Mesenchymal stem cell (in vitro differentiated cells and primary cell): ENCODE measurements at regions not wholly inside any gene's neighbourhood (a gene's known extent, or its start where the extent isn't known, plus 50 kb on each side); places are given as distances from the start of the nearest gene placed in this dataset.

ENCODE experiments used
- DNase-seq: peaks from one replicate; pipeline ENCODE4 v3.0.0-alpha.2; 2013
- H2AFZ ChIP-seq: one replicate; pipeline ENCODE4 v1.6.1; 2013; ENCODE audit warnings: low read depth, mild to moderate bottlenecking, control low read depth, inconsistent platforms, low read length, moderate library complexity
- H2AK5ac ChIP-seq: 2 replicates; pipeline ENCODE4 v1.6.1; 2013; ENCODE audit warnings: low read length, moderate library complexity, mild to moderate bottlenecking, inconsistent platforms; ENCODE audit not compliant: severe bottlenecking
- H2BK120ac ChIP-seq: one replicate; pipeline ENCODE4 v1.6.1; 2013; ENCODE audit warnings: low read depth, mild to moderate bottlenecking, inconsistent platforms, low read length, moderate library complexity
- H2BK12ac ChIP-seq, 2 experiments: one replicate each; pipeline ENCODE4 v1.6.1; 2013; ENCODE audit warnings: inconsistent platforms in 2 of 2, low read length in 2 of 2, mild to moderate bottlenecking in 2 of 2, moderate library complexity in 2 of 2, control low read depth in 1 of 2
- H2BK15ac ChIP-seq: one replicate; pipeline ENCODE4 v1.6.1; 2013; ENCODE audit warnings: mild to moderate bottlenecking, low read depth, inconsistent platforms; ENCODE audit not compliant: poor library complexity, severe bottlenecking
- H2BK5ac ChIP-seq: 2 replicates; pipeline ENCODE4 v1.6.1; 2013; ENCODE audit warnings: low read depth, mild to moderate bottlenecking, low read length, control low read depth, inconsistent platforms; ENCODE audit not compliant: poor library complexity, severe bottlenecking
- H3K14ac ChIP-seq, 2 experiments: one replicate each; pipeline ENCODE4 v1.6.1; 2013; ENCODE audit warnings: inconsistent platforms in 2 of 2, low read length in 2 of 2, control low read depth in 1 of 2, mild to moderate bottlenecking in 1 of 2, moderate library complexity in 1 of 2
- H3K18ac ChIP-seq, 2 experiments: one replicate each; pipeline ENCODE4 v1.6.1; 2013; ENCODE audit warnings: inconsistent platforms in 2 of 2, low read length in 2 of 2, control low read depth in 1 of 2, low read depth in 1 of 2, mild to moderate bottlenecking in 1 of 2
- H3K23ac ChIP-seq, 2 experiments: one replicate each; pipeline ENCODE4 v1.6.1; 2013; ENCODE audit warnings: inconsistent platforms in 2 of 2, low read length in 2 of 2, mild to moderate bottlenecking in 2 of 2, moderate library complexity in 2 of 2, control low read depth in 1 of 2
- H3K27ac ChIP-seq: 2 replicates; pipeline ENCODE4 v1.5.1; 2013; ENCODE audit warnings: mild to moderate bottlenecking, moderate library complexity, low read length, control low read depth, inconsistent platforms; ENCODE audit not compliant: poor library complexity, severe bottlenecking
- H3K27me3 ChIP-seq, 2 experiments: 2 replicates each; pipeline versions ENCODE4 v1.6.1 to v1.7.0; 2013; ENCODE audit warnings: low read length in 2 of 2, mild to moderate bottlenecking in 2 of 2, moderate library complexity in 2 of 2, control low read depth in 1 of 2, inconsistent platforms in 1 of 2; ENCODE audit not compliant: control insufficient read depth in 1 of 2, insufficient read depth in 1 of 2
- H3K36me3 ChIP-seq, 2 experiments: 2 replicates each; pipeline versions ENCODE4 v1.6.1 to v1.7.0; 2013; ENCODE audit warnings: low read length in 2 of 2, control low read depth in 1 of 2, inconsistent platforms in 1 of 2, low read depth in 1 of 2, mild to moderate bottlenecking in 1 of 2; ENCODE audit not compliant: insufficient read depth in 2 of 2, control insufficient read depth in 1 of 2
- H3K4ac ChIP-seq, 2 experiments: one replicate each; pipeline ENCODE4 v1.6.1; 2013; ENCODE audit warnings: inconsistent platforms in 2 of 2, low read length in 2 of 2, mild to moderate bottlenecking in 2 of 2, moderate library complexity in 2 of 2, control low read depth in 1 of 2, low read depth in 1 of 2
- H3K4me1 ChIP-seq: 2 replicates; pipeline ENCODE4 v1.6.1; 2013; ENCODE audit warnings: low read depth, low read length, control low read depth; ENCODE audit not compliant: control insufficient read depth, insufficient read depth
- H3K4me2 ChIP-seq: 2 replicates; pipeline ENCODE4 v1.6.1; 2013; ENCODE audit warnings: low read length, mild to moderate bottlenecking, inconsistent platforms; ENCODE audit not compliant: poor library complexity, severe bottlenecking
- H3K4me3 ChIP-seq, 2 experiments: 2 replicates each; pipeline versions ENCODE4 v1.5.1 to v1.7.0; 2013; ENCODE audit warnings: low read length in 2 of 2, mild to moderate bottlenecking in 2 of 2, control low read depth in 1 of 2, low read depth in 1 of 2; ENCODE audit not compliant: insufficient read depth in 1 of 2
- H3K79me1 ChIP-seq: replicated peaks from 2 replicates; pipeline ENCODE4 v1.6.1; 2013; ENCODE audit warnings: mild to moderate bottlenecking, control low read depth, low read length, inconsistent platforms; ENCODE audit not compliant: poor library complexity, severe bottlenecking
- H3K9ac ChIP-seq: 2 replicates; pipeline ENCODE4 v1.7.0; 2013; ENCODE audit warnings: mild to moderate bottlenecking, low read length, moderate library complexity
- H3K9me3 ChIP-seq: 2 replicates; pipeline ENCODE4 v1.7.0; 2013; ENCODE audit warnings: mild to moderate bottlenecking, low read length; ENCODE audit not compliant: control insufficient read depth
- H4K8ac ChIP-seq: one replicate; pipeline ENCODE4 v1.6.1; 2013; ENCODE audit warnings: inconsistent platforms, mild to moderate bottlenecking, low read length, moderate library complexity
- H4K91ac ChIP-seq: one replicate; pipeline ENCODE4 v1.6.1; 2013; ENCODE audit warnings: mild to moderate bottlenecking, low read length, inconsistent platforms
- WGBS: methylation state at CpG from one replicate; pipeline ENCODE4 v1.1.7; 2013; ENCODE audit warnings: mixed read lengths; 5-methylcytosine and 5-hydroxymethylcytosine counted together

DNA sequence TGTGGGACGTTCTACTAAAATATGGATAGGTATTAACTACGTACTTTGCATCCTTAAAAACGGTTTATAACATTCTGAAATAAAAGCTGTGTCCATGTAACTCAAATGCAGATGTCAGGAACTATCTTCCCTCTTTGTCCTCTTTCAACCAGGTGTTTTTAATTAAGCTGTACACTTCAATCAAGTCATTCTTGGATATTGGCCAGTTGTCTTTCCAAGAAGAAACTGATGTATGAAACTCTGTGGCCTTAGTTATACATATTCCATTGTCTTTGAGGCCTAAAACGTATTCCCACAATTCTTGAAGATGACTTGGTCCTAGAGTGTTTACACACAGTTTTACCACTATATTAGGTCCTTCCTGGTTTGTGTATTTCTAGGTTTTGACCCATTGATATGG, 249.0 kb upstream of the CNTN5 start:
- Histone ChIP-seq H2AFZ (no peak overlapping the region), H3K23ac (no peak overlapping the region), H3K79me1 (no peaks in the 10 kb centered on the region), H2BK15ac (no peak overlapping the region), H4K91ac (no peak overlapping the region), H3K4me3 (no peak overlapping the region), H4K8ac (no peak overlapping the region), H3K4me2 (no peak overlapping the region), H3K27me3 (no peaks in the 10 kb centered on the region), H2BK12ac (no peak overlapping the region), H2AK5ac (no peak overlapping the region), H3K27ac (no peak overlapping the region), H3K9me3 (peaks cover 37% of the 10 kb centered on the region), H3K14ac (no peak overlapping the region), H3K18ac (no peak overlapping the region), H3K4me1 (no peaks in the 10 kb centered on the region), H3K36me3 (no peaks in the 10 kb centered on the region), H3K9ac (no peak overlapping the region), H2BK5ac (no peak overlapping the region), H2BK120ac (no peak overlapping the region), H3K4ac (no peak overlapping the region)
- 85% methylated on average over 2 of the region's 4 CpGs for WGBS
- no peak for DNase-seq

DNA sequence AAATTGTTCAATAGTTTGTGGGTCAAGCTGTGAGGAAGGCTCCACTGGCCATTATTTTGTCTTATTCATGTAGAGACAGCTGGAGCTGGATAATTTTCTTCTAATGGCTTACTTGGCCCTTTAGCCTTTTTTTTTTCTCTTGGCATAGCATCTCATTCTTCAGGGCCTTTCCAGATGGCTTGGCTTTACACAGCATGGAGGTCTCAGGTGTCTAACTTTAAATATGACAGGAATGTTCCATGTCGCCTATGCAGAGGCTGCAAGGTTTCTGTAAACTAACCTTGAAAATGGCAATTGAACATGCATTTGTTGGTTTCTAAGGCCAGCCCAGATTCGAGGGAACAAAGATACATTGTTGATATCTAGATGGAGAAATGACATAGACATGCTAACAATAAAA, 247.9 kb upstream of the CNTN5 start:
- Histone ChIP-seq H3K4me2 (no peak overlapping the region), H3K4me3 (no peak overlapping the region), H3K14ac (no peak overlapping the region), H3K18ac (no peak overlapping the region), H3K23ac (no peak overlapping the region), H4K8ac (no peak overlapping the region), H2BK120ac (no peak overlapping the region), H4K91ac (no peak overlapping the region), H3K27ac (no peak overlapping the region), H3K79me1 (no peaks in the 10 kb centered on the region), H3K4ac (no peak overlapping the region), H3K9me3 (peaks cover 40% of the 10 kb centered on the region), H3K9ac (no peak overlapping the region), H2AFZ (no peak overlapping the region), H3K27me3 (no peaks in the 10 kb centered on the region), H3K4me1 (no peaks in the 10 kb centered on the region), H2BK12ac (no peak overlapping the region), H2BK5ac (no peak overlapping the region), H2BK15ac (no peak overlapping the region), H3K36me3 (no peaks in the 10 kb centered on the region), H2AK5ac (no peak overlapping the region)
- 46% methylated on average over 2 of the region's 2 CpGs for WGBS
- no peak for DNase-seq

DNA sequence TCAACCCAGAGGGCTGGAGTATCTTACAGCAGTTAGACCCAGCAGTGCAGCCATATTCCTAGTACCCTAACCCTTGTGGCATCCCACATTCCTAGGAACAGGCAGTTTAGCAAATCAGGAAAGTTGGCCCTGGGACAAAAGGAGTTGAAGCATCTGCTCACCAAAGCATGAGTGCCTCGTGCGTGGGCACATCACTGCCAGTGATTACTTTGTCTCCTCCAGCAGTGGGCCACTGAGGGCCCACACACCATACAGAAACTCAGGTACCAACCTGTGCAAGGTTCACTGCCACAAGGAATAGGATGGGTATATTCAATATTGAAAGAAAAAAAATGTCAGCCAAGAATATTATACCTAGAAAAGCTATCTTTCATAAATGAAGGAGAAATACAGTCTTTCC, 227.5 kb upstream of the CNTN5 start:
- Histone ChIP-seq H2AFZ (no peak overlapping the region), H2BK12ac (no peak overlapping the region), H4K8ac (no peak overlapping the region), H2BK5ac (no peak overlapping the region), H3K79me1 (no peaks in the 10 kb centered on the region), H3K4me2 (no peak overlapping the region), H2BK120ac (no peak overlapping the region), H3K4ac (no peak overlapping the region), H3K14ac (no peak overlapping the region), H3K36me3 (no peaks in the 10 kb centered on the region), H2AK5ac (no peak overlapping the region), H4K91ac (no peak overlapping the region), H2BK15ac (no peak overlapping the region), H3K18ac (no peak overlapping the region), H3K27ac (no peak overlapping the region), H3K27me3 (no peaks in the 10 kb centered on the region), H3K4me3 (no peak overlapping the region), H3K9me3 (peaks cover 27% of the 10 kb centered on the region), H3K23ac (no peak overlapping the region), H3K4me1 (no peaks in the 10 kb centered on the region), H3K9ac (no peak overlapping the region)
- no peak for DNase-seq
- no CpG with 5 or more reads among the region's 2 CpGs for WGBS

GRCh38 chr11:98798333-98798732, 222.4 kb upstream of the CNTN5 start:
- Histone ChIP-seq H4K91ac (no peak overlapping the region), H2AK5ac (no peak overlapping the region), H3K79me1 (no peaks in the 10 kb centered on the region), H3K4ac (no peak overlapping the region), H3K36me3 (no peaks in the 10 kb centered on the region), H3K18ac (no peak overlapping the region), H2BK120ac (no peak overlapping the region), H2BK12ac (no peak overlapping the region), H3K14ac (no peak overlapping the region), H3K23ac (no peak overlapping the region), H3K9ac (no peak overlapping the region), H2BK15ac (no peak overlapping the region), H3K4me1 (no peaks in the 10 kb centered on the region), H3K4me3 (no peak overlapping the region), H3K27ac (no peak overlapping the region), H2AFZ (no peak overlapping the region), H3K9me3 (peaks cover 20% of the 10 kb centered on the region), H2BK5ac (no peak overlapping the region), H4K8ac (no peak overlapping the region), H3K27me3 (no peaks in the 10 kb centered on the region), H3K4me2 (no peak overlapping the region)
- no peak for DNase-seq
